GM12873 (cell line): ENCODE measurements at regions not wholly inside any gene's neighbourhood (a gene's known extent, or its start where the extent isn't known, plus 50 kb on each side); places are given as distances from the start of the nearest gene placed in this dataset.

Source experiments
- CTCF ChIP-seq: IDR thresholded peaks from 2 replicates; pipeline ENCODE4 v1.5.1; 2012; ENCODE audit warnings: low read depth, mild to moderate bottlenecking, moderate library complexity, low read length, control low read depth; ENCODE audit not compliant: insufficient read depth; ENCODE audit errors: missing control alignments

GRCh38 chr9:21657966-21658667 lies 144.3 kb upstream of the MTAP start:
- no peak for TF ChIP-seq CTCF

GRCh38 chr9:21660976-21661375 lies 141.5 kb upstream of the MTAP start:
- no peak for TF ChIP-seq CTCF

GRCh38 chr9:21661626-21662025 lies 140.8 kb upstream of the MTAP start:
- no peak for TF ChIP-seq CTCF

GRCh38 chr9:21668516-21668915 lies 133.9 kb upstream of the MTAP start:
- TF ChIP-seq CTCF: no peak

GRCh38 chr9:21669701-21670100 lies 132.7 kb upstream of the MTAP start:
- no peak for TF ChIP-seq CTCF

GRCh38 chr9:21670374-21670773 lies 132.1 kb upstream of the MTAP start:
- no peak for TF ChIP-seq CTCF

- TF ChIP-seq CTCF: no peak
Observed at GRCh38 chr9:21672140-21672539, 130.3 kb upstream of the MTAP start.
